AG04449 (cell line): ENCODE measurements at regions not wholly inside any gene's neighbourhood (a gene's known extent, or its start where the extent isn't known, plus 50 kb on each side); places are given as distances from the start of the nearest gene placed in this dataset.

Experiments
- CTCF ChIA-PET: fragments of 350-600 bp; formaldehyde crosslinking; extraction: SDS; loops from one replicate; lab custom pipeline; 2021; ENCODE audit warnings: antibody characterized with exemption; lab: Yijun Ruan, JAX
- POLR2A ChIA-PET: fragments of 400-600, 350-600 bp; formaldehyde crosslinking; extraction: SDS; loops from one replicate; lab custom pipeline; 2020; ENCODE audit warnings: antibody characterized with exemption, inconsistent platforms; lab: Yijun Ruan, JAX
- DNase-seq: peaks from one replicate; pipeline ENCODE4 v3.0.0-alpha.2; 2010; ENCODE audit warnings: low read depth, low spot score
- H3K4me3 ChIP-seq: 2 replicates; pipeline ENCODE4 v1.5.1; 2011; ENCODE audit warnings: low read depth, mild to moderate bottlenecking, control low read depth, low read length
- CTCF ChIP-seq: IDR thresholded peaks from one replicate; pipeline ENCODE4 v1.5.1; 2011; ENCODE audit warnings: mild to moderate bottlenecking, moderate library complexity, low read length, control low read depth, inconsistent platforms; ENCODE audit not compliant: insufficient read depth; ENCODE audit errors: missing control alignments

- no peak for TF ChIP-seq CTCF
- no peak for DNase-seq
- POLR2A ChIA-PET = no interaction called here
- no peak overlapping the region for H3K4me3 ChIP-seq
- CTCF ChIA-PET = no interaction called here
These were observed 69.2 kb downstream of the INHBA start for GRCh38 chr7:41633690-41634089.

- DNase-seq = no peak
- CTCF ChIA-PET = no interaction called here
- TF ChIP-seq CTCF = no peak
- no peak overlapping the region for H3K4me3 ChIP-seq
- POLR2A ChIA-PET = no interaction called here
These were observed 72.1 kb downstream of the INHBA start for GRCh38 chr7:41630741-41631140.

- no peak overlapping the region for H3K4me3 ChIP-seq
- no peak for DNase-seq
- ChIA-PET POLR2A (no interaction called here), CTCF (no interaction called here)
- no peak for TF ChIP-seq CTCF
These were observed 73.2 kb downstream of the INHBA start for GRCh38 chr7:41629711-41630111.

GRCh38 chr7:41628901-41629300 lies 74.0 kb downstream of the INHBA start:
- ChIA-PET CTCF (no interaction called here), POLR2A (interaction anchor here (0.6 kb wide), 2 partner anchors 48 to 118 kb away, joined by 3 read pairs; no protein-coding TSS in a partner anchor)
- DNase-seq = no peak
- TF ChIP-seq CTCF = no peak
- H3K4me3 ChIP-seq = no peak overlapping the region

- POLR2A ChIA-PET = no interaction called here
- DNase-seq = no peak
- H3K4me3 ChIP-seq = no peak overlapping the region
- TF ChIP-seq CTCF = no peak
- CTCF ChIA-PET = no interaction called here
These were observed 75.1 kb downstream of the INHBA start for GRCh38 chr7:41627645-41628298.

- ChIA-PET POLR2A (no interaction called here), CTCF (interaction anchor here (0.8 kb wide), 1 partner anchor 11 kb away, joined by 3 read pairs; no protein-coding TSS in a partner anchor)
- no peak overlapping the region for H3K4me3 ChIP-seq
- DNase-seq = no peak
- TF ChIP-seq CTCF = no peak
These were observed 78.1 kb downstream of the INHBA start for GRCh38 chr7:41624818-41625217.
